SH-SY5Y (cell line): ENCODE measurements at regions not wholly inside any gene's neighbourhood (a gene's known extent, or its start where the extent isn't known, plus 50 kb on each side); places are given as distances from the start of the nearest gene placed in this dataset.

ENCODE experiments used
- GATA2 ChIP-seq: IDR thresholded peaks from 2 replicates; pipeline ENCODE4 v1.6.1; 2011; ENCODE audit warnings: mild to moderate bottlenecking, low read depth, low read length
- GATA3 ChIP-seq: IDR thresholded peaks from 2 replicates; pipeline ENCODE4 v1.6.1; 2011; ENCODE audit warnings: low read depth, mild to moderate bottlenecking, low read length, moderate library complexity

- TF ChIP-seq GATA2, result no peak
- TF ChIP-seq GATA3, result no peak
Observed at GRCh38 chr11:80309301-80309700, 868.5 kb upstream of the TENM4 start.
